Panc1 (cell line): ENCODE measurements at regions not wholly inside any gene's neighbourhood (a gene's known extent, or its start where the extent isn't known, plus 50 kb on each side); places are given as distances from the start of the nearest gene placed in this dataset.

Experiments
- POLR2AphosphoS5 ChIP-seq: IDR thresholded peaks from 2 replicates; pipeline ENCODE4 v1.6.1; 2012; ENCODE audit warnings: mild to moderate bottlenecking, low read depth, low read length, moderate library complexity
- TF ChIP-seq, protein P1 (sequence below): fragments of 450-650 bp; IDR thresholded peaks from 2 replicates; pipeline ENCODE4 v1.5.1; 2017; ENCODE audit warnings: mild to moderate bottlenecking

DNA sequence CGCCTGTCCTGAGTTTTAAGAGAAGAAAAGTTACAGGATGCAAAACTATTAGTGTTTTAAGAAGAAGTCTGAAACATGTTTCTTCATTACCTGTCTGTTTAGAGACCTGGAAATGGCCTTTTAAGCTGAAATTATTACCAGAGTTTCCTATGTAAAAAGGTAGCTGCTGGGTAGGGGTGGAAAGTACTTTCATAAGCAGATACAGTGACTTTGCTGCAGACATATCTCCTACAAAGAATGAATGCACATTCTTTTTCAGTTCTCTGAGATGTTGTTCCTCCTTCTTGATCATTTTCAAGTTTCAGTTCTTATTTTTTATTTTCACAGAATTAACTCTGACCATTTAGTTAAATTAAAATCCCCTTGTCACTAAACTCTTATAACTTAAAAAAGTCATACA, 1329.6 kb downstream of the KCNT2 start:
- no peak for TF ChIP-seq POLR2AphosphoS5
- TF ChIP-seq, protein P1, sequence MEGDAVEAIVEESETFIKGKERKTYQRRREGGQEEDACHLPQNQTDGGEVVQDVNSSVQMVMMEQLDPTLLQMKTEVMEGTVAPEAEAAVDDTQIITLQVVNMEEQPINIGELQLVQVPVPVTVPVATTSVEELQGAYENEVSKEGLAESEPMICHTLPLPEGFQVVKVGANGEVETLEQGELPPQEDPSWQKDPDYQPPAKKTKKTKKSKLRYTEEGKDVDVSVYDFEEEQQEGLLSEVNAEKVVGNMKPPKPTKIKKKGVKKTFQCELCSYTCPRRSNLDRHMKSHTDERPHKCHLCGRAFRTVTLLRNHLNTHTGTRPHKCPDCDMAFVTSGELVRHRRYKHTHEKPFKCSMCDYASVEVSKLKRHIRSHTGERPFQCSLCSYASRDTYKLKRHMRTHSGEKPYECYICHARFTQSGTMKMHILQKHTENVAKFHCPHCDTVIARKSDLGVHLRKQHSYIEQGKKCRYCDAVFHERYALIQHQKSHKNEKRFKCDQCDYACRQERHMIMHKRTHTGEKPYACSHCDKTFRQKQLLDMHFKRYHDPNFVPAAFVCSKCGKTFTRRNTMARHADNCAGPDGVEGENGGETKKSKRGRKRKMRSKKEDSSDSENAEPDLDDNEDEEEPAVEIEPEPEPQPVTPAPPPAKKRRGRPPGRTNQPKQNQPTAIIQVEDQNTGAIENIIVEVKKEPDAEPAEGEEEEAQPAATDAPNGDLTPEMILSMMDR: no peak
